ENCODE measurements at regions not wholly inside any gene's neighbourhood (a gene's known extent, or its start where the extent isn't known, plus 50 kb on each side); places are given as distances from the start of the nearest gene placed in this dataset.

DNA sequence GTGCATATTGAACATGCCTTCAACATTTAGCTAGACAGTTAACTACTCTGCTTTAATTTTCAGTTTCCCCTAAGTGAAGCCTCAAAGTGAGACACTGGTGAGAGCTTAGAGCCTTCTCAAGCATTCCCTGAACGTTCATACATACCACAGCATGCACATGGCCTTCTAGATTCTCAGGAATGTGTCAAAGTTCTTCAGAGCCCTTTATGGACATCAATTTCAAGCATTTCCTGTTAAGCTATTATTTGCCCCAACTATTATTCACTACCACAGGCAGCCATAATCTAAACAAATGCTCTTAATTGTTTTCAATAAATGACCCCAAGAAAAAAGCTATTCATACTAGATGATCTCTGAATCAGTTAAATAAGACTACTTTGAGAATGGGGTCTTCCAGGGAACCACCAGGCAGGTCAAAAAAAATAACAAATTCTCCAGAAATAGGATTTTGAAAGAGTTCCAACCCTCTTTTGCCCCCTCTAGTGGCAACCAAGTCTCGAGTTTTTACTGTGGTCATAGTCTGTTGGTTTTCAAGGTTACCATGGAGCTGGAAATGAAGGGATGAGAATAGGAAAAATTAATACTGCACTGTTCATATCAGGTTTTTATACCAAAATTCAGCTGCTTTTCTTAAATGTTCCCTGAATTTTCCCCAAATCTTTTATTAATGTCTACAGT lies 235.4 kb downstream of the RAB28 start:
- no peak for DNase-seq

DNA sequence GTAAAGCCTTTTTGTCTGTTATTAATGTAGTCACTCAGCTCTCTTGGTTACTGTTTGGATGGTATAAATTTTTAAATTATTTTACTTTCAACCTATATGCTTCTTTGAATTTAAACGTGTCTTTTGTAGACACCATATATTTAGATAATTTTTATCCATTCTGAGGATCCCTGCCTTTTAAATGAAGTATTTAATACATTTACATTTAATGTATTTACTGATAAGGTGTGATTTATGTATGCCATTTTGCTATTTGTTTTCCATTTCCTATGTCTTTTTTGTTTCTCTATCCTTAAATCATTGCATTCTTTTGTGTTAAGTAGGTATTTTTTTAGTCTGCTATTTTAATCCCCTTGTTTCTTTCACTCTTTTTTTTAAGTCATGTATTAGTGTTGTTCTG lies 238.0 kb downstream of the RAB28 start:
- DNase-seq: no peak

DNA sequence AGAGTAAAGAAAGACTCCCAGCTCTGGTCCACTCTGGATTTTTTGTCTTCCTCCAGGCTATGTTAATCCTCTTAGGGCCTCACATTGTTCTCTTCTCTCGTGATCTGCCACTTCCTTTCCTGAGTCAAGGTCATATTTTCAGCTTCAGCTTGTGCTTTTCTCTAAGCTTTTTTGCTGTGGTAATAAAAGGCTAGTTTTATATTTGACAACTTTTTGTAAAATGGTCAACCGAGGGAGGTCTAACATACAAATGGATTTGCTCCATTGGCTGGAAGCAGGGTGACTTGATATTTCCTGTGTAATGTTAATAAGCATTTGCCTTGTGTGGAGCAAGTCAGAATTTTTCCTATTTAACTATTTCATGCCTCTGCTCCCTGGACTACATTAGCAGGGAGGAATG lies 239.7 kb downstream of the RAB28 start:
- no peak for DNase-seq

DNA sequence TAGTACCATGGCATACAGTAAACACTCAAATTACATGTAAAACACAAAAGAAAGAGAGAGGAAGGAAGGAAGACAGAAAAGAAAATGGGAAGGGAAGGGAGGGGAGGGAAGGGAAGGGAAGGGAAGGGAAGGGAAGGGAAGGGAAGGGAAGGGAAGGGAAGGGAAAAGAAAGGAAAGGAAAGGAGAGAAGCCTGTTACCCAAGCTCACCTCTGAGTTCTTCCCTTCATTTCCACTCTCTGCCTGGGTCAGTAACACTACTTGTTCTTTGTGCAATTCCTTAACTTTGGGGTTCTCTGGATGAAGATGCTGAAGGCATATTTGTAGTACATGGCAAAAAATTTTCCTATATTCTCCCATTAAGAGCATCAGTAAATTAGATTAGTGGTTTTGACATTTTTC lies 241.0 kb downstream of the RAB28 start:
- no peak for DNase-seq

DNA sequence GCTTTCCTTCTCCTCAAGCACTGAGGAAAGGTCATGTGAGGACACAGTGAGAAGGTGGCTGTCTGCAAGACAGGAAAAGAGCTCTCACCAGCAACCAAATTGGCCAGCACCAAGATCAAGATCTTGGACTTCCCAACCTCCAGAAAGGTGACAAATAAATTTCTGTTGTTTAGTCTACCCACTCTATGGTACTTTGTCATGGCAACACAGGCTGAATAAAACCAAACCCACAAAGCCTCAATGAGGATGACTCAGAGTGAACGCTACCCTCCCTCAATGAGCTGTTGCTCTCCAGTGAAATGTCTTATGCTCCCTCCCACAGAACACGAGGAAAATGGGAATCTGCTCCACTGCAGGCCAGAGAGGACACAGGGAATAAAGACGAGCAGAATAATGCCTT lies 244.1 kb downstream of the RAB28 start:
- no peak for DNase-seq

DNA sequence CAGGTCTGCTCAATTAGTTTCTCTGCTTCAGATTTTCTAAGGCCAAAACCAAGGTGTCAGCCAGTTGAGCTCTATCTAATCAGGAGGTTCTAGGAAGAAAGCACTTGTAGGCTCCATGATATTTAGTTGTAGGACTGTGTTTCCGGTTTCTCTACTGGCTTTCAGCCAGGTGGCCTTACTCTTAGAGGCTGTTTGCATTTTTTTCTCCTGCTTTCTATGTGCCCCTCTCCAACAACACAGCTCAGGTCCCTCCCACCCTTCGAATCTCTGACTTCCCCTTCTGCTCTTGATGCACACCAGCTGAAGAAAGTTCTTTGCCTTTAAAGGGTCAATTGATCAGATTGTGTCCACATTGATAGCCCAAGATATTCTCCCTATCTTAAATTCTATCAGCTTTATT lies 245.2 kb downstream of the RAB28 start:
- no peak for DNase-seq

DNA sequence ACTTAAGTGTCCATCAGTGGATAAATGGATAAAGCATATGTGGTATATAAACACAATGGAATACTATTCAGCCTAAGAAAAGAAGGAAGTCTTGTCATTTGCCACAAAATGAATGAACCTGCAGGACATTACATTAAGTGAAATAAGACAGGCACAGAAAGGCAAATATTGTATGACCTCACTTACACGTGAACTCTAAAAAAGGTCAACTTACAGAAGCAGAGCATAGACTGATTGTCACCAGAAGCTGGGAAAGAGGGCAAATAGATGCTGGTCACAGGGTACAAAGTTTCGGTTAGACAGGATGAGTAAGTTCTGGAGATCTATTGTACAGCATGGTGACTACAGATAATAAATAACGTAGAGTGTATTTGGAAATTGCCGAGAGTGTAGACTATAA lies 247.7 kb downstream of the RAB28 start:
- no peak for DNase-seq

DNA sequence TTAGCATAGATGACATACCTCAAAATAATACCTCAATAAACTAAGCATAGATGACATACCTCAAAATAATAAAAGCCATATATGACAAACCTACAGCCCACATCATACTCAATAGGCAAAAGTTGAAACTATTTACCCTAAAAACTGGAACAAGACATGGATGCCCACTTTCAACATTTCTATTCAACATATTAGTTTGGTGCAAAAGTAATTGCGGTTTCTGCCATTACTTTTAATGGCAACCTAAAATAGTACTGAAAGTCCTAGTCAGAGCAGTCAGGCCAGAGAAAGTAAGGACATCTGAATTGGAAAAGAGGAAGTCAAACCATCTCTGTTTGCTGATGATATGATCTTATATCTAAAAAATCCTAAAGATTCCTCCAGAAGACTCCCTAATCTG lies 250.4 kb downstream of the RAB28 start:
- DNase-seq: no peak

DNA sequence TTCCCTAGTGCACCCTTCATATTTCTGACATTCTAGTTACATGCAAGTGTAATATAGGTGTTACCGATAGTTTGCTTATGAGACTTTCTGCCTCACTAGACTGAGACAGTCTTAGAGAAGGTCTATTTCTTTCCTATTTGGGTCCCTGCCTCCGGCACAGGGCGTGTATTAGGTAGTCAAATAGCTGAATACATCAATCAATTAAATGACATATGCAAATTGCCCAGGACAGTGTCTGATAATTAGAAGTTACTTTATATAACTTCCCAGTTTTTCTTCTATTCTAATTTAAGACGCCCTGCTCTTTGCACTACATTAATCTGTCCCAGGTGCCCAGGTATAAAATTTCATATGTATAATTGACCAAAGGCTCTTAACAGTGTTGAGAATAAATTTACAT lies 264.2 kb downstream of the RAB28 start:
- no peak for DNase-seq

DNA sequence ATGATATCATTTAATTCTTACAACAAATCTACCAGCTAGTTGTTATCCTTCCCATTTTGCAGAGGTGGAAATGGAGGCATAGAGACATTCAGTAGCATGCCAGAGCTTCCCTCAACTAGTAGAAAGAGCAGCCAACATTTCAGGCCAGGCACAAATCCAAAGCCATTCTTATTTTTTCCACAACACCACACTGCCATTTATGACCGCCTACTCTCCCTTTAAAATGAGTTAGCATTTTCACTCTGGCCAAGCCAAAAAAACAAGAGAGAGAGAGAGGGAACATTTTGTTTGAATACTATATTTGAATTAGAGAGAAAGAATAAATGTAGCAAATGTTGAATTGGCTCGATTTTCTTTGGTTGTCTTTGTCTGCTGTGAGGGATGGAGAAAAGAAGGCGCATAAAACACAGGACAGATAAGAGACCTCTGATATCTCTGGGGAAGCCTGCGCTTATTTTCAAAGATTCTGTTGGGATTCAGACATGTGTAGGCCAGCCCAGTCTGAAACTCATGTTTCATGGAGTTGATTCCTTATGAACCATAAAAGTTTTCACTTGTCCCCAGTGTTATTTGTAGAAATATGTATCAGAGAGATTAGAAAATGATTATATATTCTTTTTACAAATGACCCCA lies 265.7 kb downstream of the RAB28 start:
- DNase-seq: no peak

DNA sequence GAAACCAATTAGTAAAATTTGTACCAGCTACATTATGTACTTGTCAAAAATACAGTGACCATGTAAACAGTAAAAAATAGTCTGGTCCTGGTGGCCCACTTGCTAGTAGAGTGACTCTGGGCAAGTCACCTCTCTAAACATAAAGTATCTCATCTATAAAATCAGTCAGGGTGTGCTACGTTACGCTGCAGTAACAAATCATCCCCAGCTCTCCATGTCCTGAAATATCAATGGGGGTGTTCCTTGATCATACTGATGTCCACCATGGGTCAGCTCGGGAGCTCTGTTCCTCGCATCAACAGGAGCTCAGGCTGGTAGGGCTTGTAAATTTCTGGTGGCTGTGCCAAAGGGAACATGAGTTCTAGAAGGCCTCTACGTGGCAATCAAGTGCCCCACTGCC lies 268.6 kb downstream of the RAB28 start:
- DNase-seq: no peak

DNA sequence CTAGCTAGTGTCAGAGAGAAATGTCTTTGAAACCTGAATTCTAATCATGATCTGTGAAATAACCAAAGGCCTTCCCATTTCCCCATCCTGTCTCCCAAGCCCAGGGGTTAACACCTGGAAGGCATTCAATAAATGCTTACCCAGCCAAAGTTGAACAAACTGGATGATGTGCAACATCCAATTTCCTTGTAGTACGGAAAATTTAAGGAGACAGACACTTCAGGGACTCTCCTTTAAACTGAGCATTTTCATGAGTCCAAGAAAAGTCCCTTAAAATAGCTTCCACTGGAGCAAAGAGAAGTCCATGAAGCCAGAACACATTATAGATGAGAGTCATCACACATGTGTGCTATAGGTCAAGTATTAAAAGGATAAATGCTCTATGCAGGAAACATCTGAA lies 271.2 kb downstream of the RAB28 start:
- no peak for DNase-seq

DNA sequence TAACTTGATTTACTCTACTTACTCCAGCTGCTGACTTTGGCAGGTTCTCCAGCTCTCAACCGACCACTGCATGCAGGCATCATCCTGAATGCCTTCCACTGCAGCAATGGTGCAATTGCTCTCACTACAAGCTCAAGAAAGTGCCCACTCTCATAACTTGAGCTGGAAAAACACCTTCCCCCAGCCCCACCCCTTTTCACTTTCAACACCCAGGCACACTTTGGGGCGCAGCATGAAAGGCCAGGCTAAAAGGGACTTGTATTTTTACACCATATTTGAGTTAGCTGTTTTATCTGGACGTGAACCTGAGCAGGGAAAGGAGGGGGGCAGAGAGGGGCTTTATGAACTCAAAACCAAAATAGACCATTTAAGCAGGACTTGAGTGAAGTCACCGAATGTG lies 274.5 kb downstream of the RAB28 start:
- DNase-seq: no peak

DNA sequence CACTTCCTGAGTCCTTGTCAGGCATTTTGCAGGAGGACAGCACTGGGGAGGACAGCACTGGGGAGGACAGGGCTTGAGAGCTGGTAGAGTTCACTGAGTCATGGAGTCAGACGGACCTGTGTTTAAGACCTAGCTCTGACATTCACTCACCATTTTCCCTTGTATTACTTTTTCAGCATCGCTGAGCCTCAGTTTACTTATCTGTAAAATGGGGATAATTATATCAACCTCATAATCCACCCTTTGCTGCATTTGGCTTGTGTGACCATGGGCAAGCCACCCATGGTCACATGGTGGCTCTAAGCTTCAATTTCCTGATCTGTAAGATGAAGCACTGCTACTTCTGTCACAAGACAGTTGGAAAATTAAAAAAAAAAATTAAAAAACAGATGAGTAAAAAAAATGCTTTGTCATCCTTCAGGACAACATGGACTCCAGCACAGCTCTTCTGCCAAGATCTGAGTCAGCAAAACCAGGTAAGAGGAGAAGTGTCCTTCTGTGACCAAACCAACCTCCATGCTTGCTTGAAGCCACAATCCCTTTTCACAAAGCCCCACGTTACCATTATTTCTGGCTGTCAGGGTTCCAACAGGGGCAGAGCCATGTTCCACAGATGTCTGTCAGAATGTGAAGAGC lies 275.5 kb downstream of the RAB28 start:
- DNase-seq: no peak

DNA sequence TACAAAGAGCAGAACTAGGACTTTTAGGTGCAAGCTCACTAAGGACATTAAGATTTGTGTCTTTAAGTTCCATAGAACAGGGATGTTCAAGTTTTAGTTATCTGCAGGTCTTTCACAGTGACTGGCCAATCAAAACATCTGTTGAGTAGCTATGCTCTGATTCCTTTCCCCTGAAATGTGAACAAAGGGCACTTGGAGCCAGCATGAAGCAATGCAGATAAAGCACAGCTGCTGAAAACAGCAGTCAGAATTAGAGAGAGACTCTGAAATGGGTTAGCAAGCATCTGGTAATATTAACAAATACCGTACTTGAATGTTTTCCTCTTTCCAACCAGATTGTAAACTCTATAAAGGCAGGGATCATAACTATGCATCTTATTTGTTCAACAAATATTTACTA lies 276.9 kb downstream of the RAB28 start:
- no peak for DNase-seq

DNA sequence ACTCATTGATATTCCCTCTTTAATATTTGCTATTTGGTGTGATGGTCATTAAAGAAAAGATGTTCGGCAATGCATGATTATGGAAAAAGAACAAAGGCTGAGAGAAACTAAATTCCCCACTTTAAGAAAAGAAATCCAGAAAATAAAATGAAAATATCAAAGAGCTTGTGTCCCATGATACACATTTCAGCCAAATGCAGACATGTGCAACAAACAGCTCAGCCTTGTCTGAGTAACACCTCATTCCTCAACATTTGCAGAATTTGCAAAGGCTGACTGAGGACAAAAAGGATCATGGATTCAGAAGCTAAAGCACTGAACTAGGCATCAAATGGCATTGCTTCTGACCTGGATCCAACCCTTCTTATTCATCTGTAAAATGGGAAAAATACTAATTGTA lies 281.0 kb downstream of the RAB28 start:
- no peak for DNase-seq

DNA sequence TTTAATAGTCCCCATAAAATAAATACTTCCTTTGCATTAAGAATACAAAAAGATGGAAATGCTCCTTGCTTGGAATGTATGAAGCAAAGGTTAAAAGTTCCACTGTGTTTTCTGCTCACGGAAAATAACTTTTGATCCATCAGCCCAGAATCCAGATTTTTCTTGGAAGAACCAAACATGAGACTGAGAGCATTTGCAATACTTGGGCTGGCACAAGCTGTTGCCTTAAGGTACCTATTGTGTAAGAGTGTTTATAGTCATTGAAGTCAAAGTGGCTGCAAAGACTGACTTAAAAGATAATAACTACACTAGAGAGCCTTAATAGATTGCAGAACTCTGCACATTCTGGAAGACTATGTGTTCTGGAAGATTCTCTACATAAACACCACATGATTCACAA lies 281.4 kb downstream of the RAB28 start:
- no peak for DNase-seq

DNA sequence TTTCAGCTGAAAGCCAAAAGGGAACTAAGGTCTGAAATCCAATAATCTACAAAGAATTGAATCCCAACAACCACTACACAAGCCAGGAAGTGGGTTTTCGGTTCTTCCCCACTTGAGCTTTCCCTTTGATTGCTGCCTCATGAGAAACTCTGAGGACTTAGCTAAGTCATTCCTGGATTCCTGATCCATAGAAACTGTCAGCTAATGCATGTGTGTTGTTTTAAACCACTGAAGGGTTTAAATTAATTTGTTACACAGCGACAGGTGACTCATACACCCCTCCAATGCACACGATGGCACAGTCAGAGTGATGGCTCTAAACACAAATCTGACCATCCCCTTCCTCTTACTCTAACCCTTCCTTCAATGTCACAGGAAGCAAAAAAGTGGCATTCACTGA lies 282.9 kb downstream of the RAB28 start:
- DNase-seq: peak; percentile 36

DNA sequence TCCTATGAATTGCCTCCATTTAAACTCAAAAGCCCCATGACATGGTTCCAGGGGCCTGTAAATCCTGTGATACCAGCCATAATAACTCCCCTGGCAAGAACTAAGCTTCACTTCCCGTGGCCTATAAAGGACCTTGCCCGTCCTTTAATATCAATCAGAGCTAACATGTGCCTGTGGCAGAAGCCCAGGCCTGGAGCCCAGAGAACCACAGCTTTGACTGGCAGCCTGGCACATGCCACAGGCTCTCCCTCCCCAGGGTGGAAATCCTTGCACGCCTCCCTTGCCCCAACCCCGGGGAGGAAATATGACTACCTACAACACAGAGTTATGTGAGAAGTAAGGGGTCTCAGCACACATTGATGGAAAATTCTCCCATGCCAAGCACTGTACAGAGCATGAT lies 287.4 kb downstream of the RAB28 start:
- no peak for DNase-seq

DNA sequence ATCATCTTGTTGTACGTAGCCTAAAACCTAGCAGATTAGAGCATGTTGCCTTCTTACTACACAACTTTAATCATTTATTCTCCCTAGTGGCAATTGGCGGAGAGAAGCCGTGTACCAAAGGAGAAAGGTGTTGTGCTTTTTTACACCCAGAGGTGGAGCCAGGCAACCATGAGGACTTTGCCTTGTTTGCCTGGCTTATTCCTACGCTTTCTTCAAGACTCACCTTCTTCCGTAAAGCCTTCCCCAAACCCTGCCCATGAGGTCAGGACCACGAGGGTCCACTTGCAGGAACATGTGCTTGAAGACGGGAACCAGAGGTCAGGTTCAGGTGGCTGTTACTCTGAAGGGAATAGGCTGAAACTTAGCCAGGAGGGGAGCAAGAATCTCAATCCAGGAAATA lies 290.5 kb downstream of the RAB28 start:
- DNase-seq: no peak

DNA sequence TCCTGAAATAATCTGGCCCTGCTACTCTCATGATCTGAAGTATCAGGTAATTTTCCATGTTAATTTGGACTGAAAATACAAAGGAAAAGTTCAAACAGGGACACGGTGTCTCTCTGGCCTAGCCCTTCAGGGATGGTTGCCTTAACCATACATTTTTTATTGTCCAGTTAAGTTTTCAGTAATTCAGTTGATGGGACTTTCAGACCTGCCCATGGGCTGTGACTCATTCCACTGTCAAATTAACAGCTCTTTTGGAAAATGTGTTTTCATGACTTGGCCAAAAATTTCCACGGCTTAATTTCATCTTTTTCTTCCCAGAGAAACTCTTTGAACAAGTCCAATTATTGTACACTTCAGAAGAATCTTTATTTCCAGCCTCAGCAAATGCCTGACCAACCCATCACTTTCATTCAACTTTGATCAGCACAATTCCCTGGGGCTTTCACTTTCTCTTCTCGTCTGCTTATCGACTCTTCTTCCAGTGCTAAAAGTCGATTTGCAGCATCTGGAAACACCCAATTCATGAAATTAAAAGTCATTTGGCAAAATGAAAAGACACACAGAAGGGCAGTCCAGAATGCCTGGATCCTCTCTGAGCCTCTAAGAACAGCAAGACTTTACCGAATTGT lies 293.9 kb downstream of the RAB28 start:
- no peak for DNase-seq

DNA sequence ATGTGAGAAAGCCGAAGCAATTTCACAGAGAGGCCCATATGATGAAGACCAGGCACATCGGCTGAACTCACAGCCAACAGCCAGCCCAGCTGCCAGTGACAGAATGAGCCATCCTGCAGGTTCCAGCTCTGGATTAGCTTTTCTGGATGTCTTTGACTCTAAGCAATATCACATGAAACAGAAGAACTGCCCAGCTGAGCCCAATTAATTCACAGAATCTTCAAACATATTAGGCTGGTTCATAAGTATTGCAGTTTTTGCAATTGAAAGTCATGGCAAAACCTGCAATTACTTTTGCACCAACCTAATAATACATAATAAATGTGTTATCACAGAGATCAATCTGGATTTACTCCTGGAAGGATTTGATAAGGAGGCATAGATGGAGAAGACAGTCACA lies 299.9 kb downstream of the RAB28 start:
- no peak for DNase-seq

DNA sequence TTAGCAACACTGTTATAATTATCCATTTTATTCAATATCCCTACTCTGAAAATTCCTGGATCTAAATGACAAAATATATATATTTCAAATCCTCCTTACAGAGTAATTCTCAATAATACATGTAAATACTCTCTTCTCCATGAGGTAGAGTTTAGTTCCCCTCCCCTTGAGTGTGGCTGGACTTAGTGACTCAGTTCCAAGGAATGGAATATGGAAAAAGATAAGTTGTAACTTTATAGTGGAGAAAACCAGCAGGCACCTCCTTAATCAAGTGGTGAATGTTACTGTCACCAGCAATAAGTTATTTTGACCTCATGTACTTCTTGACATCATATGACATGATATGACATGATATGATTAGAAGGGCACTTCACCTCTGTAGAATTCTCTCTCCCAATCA lies 302.0 kb downstream of the RAB28 start:
- DNase-seq: no peak

DNA sequence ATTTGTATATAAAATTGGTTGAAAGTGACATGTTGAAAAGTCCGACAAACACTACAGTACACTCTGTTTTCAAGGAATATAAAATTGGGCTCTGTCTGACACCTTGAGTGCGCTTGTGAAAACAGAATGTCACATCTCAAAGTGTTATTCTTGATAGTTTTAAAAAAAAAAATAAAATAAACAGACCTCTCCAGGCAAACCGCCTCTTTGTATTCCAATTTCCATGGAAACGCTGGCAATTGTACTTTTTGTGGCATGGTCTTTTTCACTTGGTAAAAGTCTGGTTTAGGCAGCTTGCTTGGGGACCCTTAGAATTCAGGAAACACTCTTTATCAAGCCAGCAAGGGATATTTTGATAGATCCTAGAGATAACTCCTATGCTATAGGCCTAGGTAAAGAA lies 302.5 kb downstream of the RAB28 start:
- DNase-seq: no peak
